HL-60 (cell line): ENCODE measurements at regions not wholly inside any gene's neighbourhood (a gene's known extent, or its start where the extent isn't known, plus 50 kb on each side); places are given as distances from the start of the nearest gene placed in this dataset.

Experiments used
- DNase-seq, 2 experiments: peaks; one replicate each; pipeline ENCODE4 v3.0.0-alpha.2; 2010 to 2020; ENCODE audit warnings: low read depth in 1 of 2, low spot score in 1 of 2
- H3K27ac ChIP-seq: fragments of 250-450 bp; sonication (Bioruptor Pico); replicated peaks from 2 replicates; pipeline ENCODE4 v1.5.1; 2020; ENCODE audit warnings: mild to moderate bottlenecking, moderate library complexity
- H3K27me3 ChIP-seq: fragments of 250-450 bp; sonication (Bioruptor Pico); 2 replicates; pipeline ENCODE4 v1.5.1; 2021; ENCODE audit warnings: mild to moderate bottlenecking, moderate library complexity; ENCODE audit not compliant: insufficient read depth, poor library complexity, severe bottlenecking
- H3K4me3 ChIP-seq: replicated peaks from 2 replicates; pipeline ENCODE4 v1.5.1; 2011; ENCODE audit warnings: mild to moderate bottlenecking, control low read depth, low read length; ENCODE audit not compliant: insufficient read depth
- CTCF ChIP-seq: IDR thresholded peaks from one replicate; pipeline ENCODE4 v1.5.1; 2011; ENCODE audit warnings: low read length, control low read depth, inconsistent platforms; ENCODE audit not compliant: insufficient read depth
- GABPA ChIP-seq: IDR thresholded peaks from 2 replicates; pipeline ENCODE4 v1.6.1; 2012; ENCODE audit warnings: low read depth
- POLR2AphosphoS5 ChIP-seq: IDR thresholded peaks from 2 replicates; pipeline ENCODE4 v1.6.1; 2012; ENCODE audit warnings: low read depth
- REST ChIP-seq: IDR thresholded peaks from 2 replicates; pipeline ENCODE4 v1.6.1; 2012; ENCODE audit warnings: low read depth; ENCODE audit not compliant: insufficient replicate concordance
- SPI1 ChIP-seq: IDR thresholded peaks from 2 replicates; pipeline ENCODE4 v1.6.1; 2012; ENCODE audit warnings: low read depth, mild to moderate bottlenecking, borderline replicate concordance

- Histone ChIP-seq H3K4me3 (no peak overlapping the region), H3K27ac (no peak overlapping the region)
- TF ChIP-seq POLR2AphosphoS5 (no peak), CTCF (no peak), SPI1 (no peak)
Observed at GRCh38 chr3:193873426-193874201, 262.3 kb upstream of the HES1 start.

GRCh38 chr3:193874512-193874911 is 261.4 kb upstream of the HES1 start:
- DNase-seq: peak; percentile 25 to 35
- no peaks in the 10 kb centered on the region for H3K27me3 ChIP-seq
- no peak overlapping the region for H3K27ac ChIP-seq
- H3K4me3 ChIP-seq: no peak overlapping the region
- TF ChIP-seq REST (no peak), CTCF (no peak), SPI1 (no peak), POLR2AphosphoS5 (no peak), GABPA (no peak)

More at GRCh38 chr3:193873426-193874201, 262.3 kb upstream of the HES1 start:
- no peaks in the 10 kb centered on the region for H3K27me3 ChIP-seq
- DNase-seq: no peak

- TF ChIP-seq SPI1 (no peak), CTCF (no peak), POLR2AphosphoS5 (no peak)
- no peak overlapping the region for H3K27ac ChIP-seq
- no peaks in the 10 kb centered on the region for H3K27me3 ChIP-seq
- H3K4me3 ChIP-seq: no peak overlapping the region
- no peak for DNase-seq
Observed at GRCh38 chr3:193874997-193875593, 260.9 kb upstream of the HES1 start.

GRCh38 chr3:193875601-193876321 is 260.2 kb upstream of the HES1 start:
- TF ChIP-seq GABPA (no peak), POLR2AphosphoS5 (no peak), SPI1 (no peak), REST (no peak), CTCF (no peak)
- no peak overlapping the region for H3K4me3 ChIP-seq
- H3K27ac ChIP-seq: no peak overlapping the region
- H3K27me3 ChIP-seq: no peaks in the 10 kb centered on the region
- no peak for DNase-seq
